Suprapubic skin (tissue), 4 donors: ENCODE measurements at regions not wholly inside any gene's neighbourhood (a gene's known extent, or its start where the extent isn't known, plus 50 kb on each side); places are given as distances from the start of the nearest gene placed in this dataset.

Experiments
- DNase-seq, 2 donors: peaks; one replicate each; pipeline ENCODE4 v3.0.0-alpha.2; 2019; ENCODE audit warnings: low spot score in 2 of 2
- H3K27ac ChIP-seq: fragments of 200-600 bp; sonication (generic); one replicate; pipeline ENCODE4 v1.5.1; 2019
- H3K27me3 ChIP-seq: fragments of 200-600 bp; sonication (generic); one replicate; pipeline ENCODE4 v1.5.1; 2019
- H3K36me3 ChIP-seq: fragments of 200-600 bp; sonication (generic); one replicate; pipeline ENCODE4 v1.5.1; 2019
- H3K4me1 ChIP-seq: fragments of 200-600 bp; sonication (generic); one replicate; pipeline ENCODE4 v1.5.1; 2019
- H3K4me3 ChIP-seq: fragments of 200-600 bp; sonication (generic); one replicate; pipeline ENCODE4 v1.5.1; 2019; ENCODE audit warnings: mild to moderate bottlenecking
- H3K9me3 ChIP-seq: fragments of 200-600 bp; sonication (generic); one replicate; pipeline ENCODE4 v1.5.1; 2019
- EP300 ChIP-seq: sonication (generic); formaldehyde crosslinking; IDR thresholded peaks from one replicate; pipeline ENCODE4 v1.6.1; 2017; ENCODE audit warnings: antibody characterized with exemption
- POLR2A ChIP-seq, 2 donors: fragments of 450-650 bp; IDR thresholded peaks; one replicate each; pipeline ENCODE4 v1.6.1; 2017; ENCODE audit warnings: antibody characterized with exemption in 2 of 2, mild to moderate bottlenecking in 2 of 2, moderate library complexity in 2 of 2
- POLR2AphosphoS5 ChIP-seq, 3 donors: sonication (generic); formaldehyde crosslinking; IDR thresholded peaks; one replicate each; pipeline ENCODE4 v1.6.1; 2017; ENCODE audit warnings: antibody characterized with exemption in 3 of 3
- WGBS: methylation state at CpG from one replicate; pipeline ENCODE4 v1.1.5; 2018; 5-methylcytosine and 5-hydroxymethylcytosine counted together
- TF ChIP-seq, protein P1 (sequence below), 2 donors: fragments of 200-600 bp in 1 of 2; fragments of 450-650 bp in 1 of 2; sonication (generic) in 1 of 2; IDR thresholded peaks; one replicate each; pipeline ENCODE4 v1.5.1; 2016 to 2019; ENCODE audit warnings: antibody characterized with exemption in 2 of 2, mild to moderate bottlenecking in 1 of 2, moderate library complexity in 1 of 2

DNA sequence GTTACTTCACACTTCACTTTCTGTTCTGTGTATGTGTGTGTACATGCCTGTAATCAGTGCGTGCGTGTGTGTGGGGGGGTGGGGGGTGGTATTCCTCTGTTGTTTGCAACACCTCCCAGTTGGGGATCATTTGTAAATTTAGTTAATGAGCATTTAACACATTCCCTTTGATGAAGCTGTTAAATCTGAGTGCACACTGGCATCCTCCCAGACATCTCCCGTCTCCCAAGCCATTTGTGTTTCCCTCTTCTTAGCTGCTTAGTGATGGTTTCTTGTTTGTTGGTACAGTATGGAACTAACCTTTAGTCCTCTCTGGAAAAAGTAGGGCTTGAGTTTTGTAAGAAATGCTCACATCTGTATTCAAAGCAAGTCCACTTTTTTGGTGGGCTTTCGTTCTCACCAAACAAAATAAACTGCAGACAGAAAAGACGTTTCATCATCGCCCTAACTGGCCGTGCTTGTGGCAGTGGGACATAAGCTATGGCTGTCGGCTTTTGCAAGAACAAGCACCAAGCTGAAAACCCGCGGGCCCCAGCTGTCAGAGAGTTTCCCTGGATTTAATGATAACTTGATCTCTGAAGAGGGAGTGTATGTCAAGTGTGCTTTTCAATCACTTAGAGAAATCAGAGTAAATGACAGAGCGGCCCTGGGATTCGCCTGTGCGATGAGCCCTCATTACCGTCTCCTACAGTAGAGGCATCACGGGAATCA lies 54.9 kb upstream of the SASH1 start:
- 78% methylated on average over 15 of the region's 15 CpGs for WGBS
- no peaks in the 10 kb centered on the region for H3K27me3 ChIP-seq
- no peaks in the 10 kb centered on the region for H3K4me1 ChIP-seq
- no peaks in the 10 kb centered on the region for H3K36me3 ChIP-seq
- no peak for TF ChIP-seq EP300
- no peak for TF ChIP-seq POLR2A (IDR thresholded peaks at IDR 0.05)
- TF ChIP-seq, protein P1, sequence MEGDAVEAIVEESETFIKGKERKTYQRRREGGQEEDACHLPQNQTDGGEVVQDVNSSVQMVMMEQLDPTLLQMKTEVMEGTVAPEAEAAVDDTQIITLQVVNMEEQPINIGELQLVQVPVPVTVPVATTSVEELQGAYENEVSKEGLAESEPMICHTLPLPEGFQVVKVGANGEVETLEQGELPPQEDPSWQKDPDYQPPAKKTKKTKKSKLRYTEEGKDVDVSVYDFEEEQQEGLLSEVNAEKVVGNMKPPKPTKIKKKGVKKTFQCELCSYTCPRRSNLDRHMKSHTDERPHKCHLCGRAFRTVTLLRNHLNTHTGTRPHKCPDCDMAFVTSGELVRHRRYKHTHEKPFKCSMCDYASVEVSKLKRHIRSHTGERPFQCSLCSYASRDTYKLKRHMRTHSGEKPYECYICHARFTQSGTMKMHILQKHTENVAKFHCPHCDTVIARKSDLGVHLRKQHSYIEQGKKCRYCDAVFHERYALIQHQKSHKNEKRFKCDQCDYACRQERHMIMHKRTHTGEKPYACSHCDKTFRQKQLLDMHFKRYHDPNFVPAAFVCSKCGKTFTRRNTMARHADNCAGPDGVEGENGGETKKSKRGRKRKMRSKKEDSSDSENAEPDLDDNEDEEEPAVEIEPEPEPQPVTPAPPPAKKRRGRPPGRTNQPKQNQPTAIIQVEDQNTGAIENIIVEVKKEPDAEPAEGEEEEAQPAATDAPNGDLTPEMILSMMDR (IDR thresholded peaks at IDR 0.05) = no peak
- TF ChIP-seq POLR2AphosphoS5 (IDR thresholded peaks at IDR 0.05) = no peak
- no peaks in the 10 kb centered on the region for H3K9me3 ChIP-seq
- H3K4me3 ChIP-seq = no peak overlapping the region
- no peak overlapping the region for H3K27ac ChIP-seq
- DNase-seq = no peak

DNA sequence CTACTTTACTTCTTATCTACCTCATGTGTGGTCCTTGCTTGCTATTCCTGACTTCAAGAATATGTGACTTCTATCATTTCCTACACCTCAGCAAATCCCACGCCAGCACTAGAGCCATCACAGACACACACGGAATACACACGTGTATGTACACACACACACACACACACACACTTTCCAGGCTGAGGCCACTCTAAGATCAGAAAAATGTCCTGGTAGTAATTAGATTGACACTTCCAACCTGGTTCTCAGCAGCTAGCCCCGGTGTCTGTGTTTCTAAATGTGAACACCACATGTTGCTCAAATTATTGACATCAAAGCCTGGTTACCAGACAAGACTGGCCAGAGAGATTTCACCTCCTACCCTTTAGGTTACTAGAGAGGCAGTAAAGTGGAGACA lies 54.1 kb upstream of the SASH1 start:
- no peak for DNase-seq
- H3K4me1 ChIP-seq = no peaks in the 10 kb centered on the region
- H3K4me3 ChIP-seq = no peak overlapping the region
- H3K36me3 ChIP-seq = no peaks in the 10 kb centered on the region
- H3K27ac ChIP-seq = no peak overlapping the region
- WGBS = 86% methylated on average over 4 of the region's 4 CpGs
- TF ChIP-seq, protein P1 (IDR thresholded peaks at IDR 0.05) = no peak
- TF ChIP-seq EP300 (no peak), POLR2A (IDR thresholded peaks at IDR 0.05) (no peak), POLR2AphosphoS5 (IDR thresholded peaks at IDR 0.05) (no peak)
- H3K27me3 ChIP-seq = no peaks in the 10 kb centered on the region
- no peaks in the 10 kb centered on the region for H3K9me3 ChIP-seq

DNA sequence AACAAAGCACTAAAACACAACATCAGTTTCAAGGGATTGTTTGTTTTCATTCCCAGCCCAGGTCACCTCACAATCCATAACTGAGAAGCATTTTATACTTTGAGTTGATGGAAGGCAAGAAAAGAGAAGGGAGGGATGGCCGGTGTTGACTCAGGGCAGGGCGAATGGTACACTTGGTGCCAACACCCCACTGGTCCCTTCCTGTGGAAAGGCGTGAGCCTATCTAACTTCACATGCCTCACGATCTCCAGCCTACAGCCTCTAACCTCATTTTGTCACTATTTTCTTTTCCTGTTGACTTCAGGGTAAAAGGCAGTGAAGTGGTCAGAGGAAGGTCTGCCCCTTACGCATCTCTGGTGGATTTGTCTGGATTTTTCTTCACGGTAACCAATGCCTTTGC lies 53.5 kb upstream of the SASH1 start:
- Histone ChIP-seq H3K36me3 (no peaks in the 10 kb centered on the region), H3K27me3 (no peaks in the 10 kb centered on the region), H3K9me3 (no peaks in the 10 kb centered on the region), H3K4me1 (no peaks in the 10 kb centered on the region), H3K4me3 (no peak overlapping the region), H3K27ac (no peak overlapping the region)
- TF ChIP-seq POLR2A (IDR thresholded peaks at IDR 0.05) (no peak), EP300 (no peak)
- no peak for DNase-seq
- WGBS = 78% methylated on average over 6 of the region's 6 CpGs

DNA sequence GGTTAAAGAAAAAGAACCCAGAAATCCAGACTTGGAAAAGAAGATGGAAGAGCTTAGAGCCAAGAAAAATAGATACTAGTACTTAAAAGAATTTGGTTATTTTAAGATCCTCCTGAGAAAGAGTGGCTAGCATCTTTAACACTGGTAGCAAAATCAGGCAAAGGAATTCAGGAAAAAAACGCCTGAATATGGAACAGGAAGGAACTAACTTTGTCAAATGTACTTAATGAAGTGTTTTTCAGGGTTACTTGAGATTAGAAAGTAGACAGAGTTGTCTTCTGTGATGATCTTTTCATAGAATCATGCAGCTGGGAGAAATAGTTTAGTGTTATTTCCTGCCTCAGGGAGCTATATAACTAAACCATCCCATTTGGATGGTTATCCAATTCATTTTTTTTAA lies 50.8 kb upstream of the SASH1 start:
- no peaks in the 10 kb centered on the region for H3K36me3 ChIP-seq
- no peaks in the 10 kb centered on the region for H3K27me3 ChIP-seq
- no peak overlapping the region for H3K27ac ChIP-seq
- 53% methylated on average over 1 of the region's 1 CpG for WGBS
- TF ChIP-seq EP300 = no peak
- TF ChIP-seq, protein P1 (IDR thresholded peaks at IDR 0.05) = no peak
- no peak for TF ChIP-seq POLR2AphosphoS5 (IDR thresholded peaks at IDR 0.05)
- no peak for TF ChIP-seq POLR2A (IDR thresholded peaks at IDR 0.05)
- H3K9me3 ChIP-seq = no peaks in the 10 kb centered on the region
- no peak overlapping the region for H3K4me3 ChIP-seq
- H3K4me1 ChIP-seq = no peaks in the 10 kb centered on the region
- DNase-seq = no peak
